Muscle layer of colon (tissue), 2 donors: ENCODE measurements at regions not wholly inside any gene's neighbourhood (a gene's known extent, or its start where the extent isn't known, plus 50 kb on each side); places are given as distances from the start of the nearest gene placed in this dataset.
"Not testable (repeated sequence)": the region's sequence is repeated elsewhere in the genome, so short reads cannot be mapped to it uniquely, and the experiment has no call there.

ENCODE experiments used
- H3K27ac ChIP-seq: one replicate; pipeline ENCODE4 v1.7.0; 2013; ENCODE audit warnings: low read depth, mild to moderate bottlenecking, low read length, moderate library complexity
- H3K27me3 ChIP-seq, 2 donors: one replicate each; pipeline ENCODE4 v1.7.0; 2013; ENCODE audit warnings: low read length in 2 of 2, mild to moderate bottlenecking in 2 of 2; ENCODE audit not compliant: insufficient read depth in 2 of 2, control insufficient read depth in 1 of 2
- H3K36me3 ChIP-seq: one replicate; pipeline ENCODE4 v1.7.0; 2013; ENCODE audit warnings: mild to moderate bottlenecking, low read length; ENCODE audit not compliant: insufficient read depth
- H3K4me1 ChIP-seq: one replicate; pipeline ENCODE4 v1.7.0; 2013; ENCODE audit warnings: mild to moderate bottlenecking, low read length; ENCODE audit not compliant: insufficient read depth
- H3K4me3 ChIP-seq, 2 donors: one replicate each; pipeline ENCODE4 v1.7.0; 2013; ENCODE audit warnings: low read length in 2 of 2, low read depth in 1 of 2, mild to moderate bottlenecking in 1 of 2, moderate library complexity in 1 of 2
- H3K9ac ChIP-seq: one replicate; pipeline ENCODE4 v1.7.0; 2013; ENCODE audit warnings: low read length
- H3K9me3 ChIP-seq: one replicate; pipeline ENCODE4 v1.7.0; 2013; ENCODE audit warnings: mild to moderate bottlenecking, low read length
- donor health status: abdominal sarcoma.
- donor health status: Adenocarcinoma of cecum.

DNA sequence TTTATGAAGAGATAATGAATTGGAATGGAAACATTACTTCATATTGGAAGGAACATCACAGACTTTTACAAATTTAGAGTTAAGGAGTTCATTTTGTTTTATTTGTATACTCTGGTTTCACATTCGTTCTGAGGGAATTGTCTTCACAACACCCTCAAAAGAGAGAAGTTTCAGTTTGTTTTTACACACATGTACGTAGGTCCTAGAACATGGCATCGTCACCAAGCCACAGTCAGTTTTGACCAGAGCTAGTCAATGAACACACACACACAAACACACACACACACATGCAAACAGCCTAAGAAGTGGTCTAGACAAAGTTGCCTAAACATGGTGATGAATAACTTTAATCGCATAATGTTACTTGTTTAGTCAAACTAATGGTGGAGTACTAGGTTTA lies 427.9 kb upstream of the BCHE start:
- no peaks in the 10 kb centered on the region for H3K27me3 ChIP-seq
- no peak overlapping the region for H3K9ac ChIP-seq
- no peaks in the 10 kb centered on the region for H3K4me1 ChIP-seq
- no peaks in the 10 kb centered on the region for H3K36me3 ChIP-seq
- no peak overlapping the region for H3K4me3 ChIP-seq
- H3K9me3 ChIP-seq = no peaks in the 10 kb centered on the region
- H3K27ac ChIP-seq = no peak overlapping the region

DNA sequence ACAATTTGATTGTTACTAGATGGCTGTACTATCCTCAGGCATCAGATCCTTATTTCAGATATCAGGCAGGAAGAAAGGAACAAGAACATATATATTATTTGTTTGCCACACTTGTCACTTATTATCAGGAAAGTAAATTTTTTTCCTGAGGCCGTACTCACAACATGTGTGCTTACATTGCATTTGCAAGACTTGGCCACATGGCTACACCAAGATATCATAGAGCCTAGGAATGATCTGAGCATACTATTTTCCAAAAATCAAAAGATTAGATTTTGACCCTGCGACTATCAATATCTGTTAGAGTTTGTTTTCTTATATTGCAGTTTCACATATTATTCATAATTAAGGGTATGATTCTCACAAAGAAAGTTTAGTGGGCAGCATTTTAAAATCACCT lies 426.2 kb upstream of the BCHE start:
- H3K27ac ChIP-seq = no peak overlapping the region
- H3K4me3 ChIP-seq = no peak overlapping the region
- H3K9ac ChIP-seq = no peak overlapping the region
- H3K27me3 ChIP-seq = no peaks in the 10 kb centered on the region
- H3K36me3 ChIP-seq = no peaks in the 10 kb centered on the region
- no peaks in the 10 kb centered on the region for H3K4me1 ChIP-seq
- H3K9me3 ChIP-seq = no peaks in the 10 kb centered on the region

DNA sequence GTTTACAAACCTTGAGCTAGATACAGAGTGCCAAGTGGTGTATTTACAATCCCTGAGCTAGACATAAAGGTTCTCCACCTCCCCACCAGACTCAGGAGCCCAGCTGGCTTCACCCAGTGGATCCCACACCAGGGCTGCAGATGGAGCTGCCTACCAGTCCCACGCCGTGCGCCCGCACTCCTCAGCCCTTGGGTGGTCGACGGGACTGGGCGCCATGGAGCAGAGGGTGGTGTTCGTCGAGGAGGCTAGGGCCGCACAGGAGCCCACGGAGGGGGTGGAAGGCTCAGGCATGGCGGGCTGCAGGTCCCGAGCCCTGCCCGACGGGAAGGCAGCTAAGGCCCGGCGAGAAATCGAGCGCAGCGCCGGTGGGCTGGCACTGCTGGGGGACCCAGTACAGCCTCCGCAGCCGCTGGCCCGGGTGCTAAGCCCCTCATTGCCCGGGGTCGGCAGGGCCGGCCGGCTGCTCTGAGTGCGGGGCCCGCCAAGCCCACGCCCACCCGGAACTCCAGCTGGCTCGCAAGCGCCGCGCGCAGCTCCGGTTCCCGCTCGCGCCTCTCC lies 421.1 kb upstream of the BCHE start:
- not testable (repeated sequence) for H3K27ac ChIP-seq, H3K36me3 ChIP-seq, H3K4me1 ChIP-seq, H3K4me3 ChIP-seq, H3K27me3 ChIP-seq, H3K9ac ChIP-seq, H3K9me3 ChIP-seq

DNA sequence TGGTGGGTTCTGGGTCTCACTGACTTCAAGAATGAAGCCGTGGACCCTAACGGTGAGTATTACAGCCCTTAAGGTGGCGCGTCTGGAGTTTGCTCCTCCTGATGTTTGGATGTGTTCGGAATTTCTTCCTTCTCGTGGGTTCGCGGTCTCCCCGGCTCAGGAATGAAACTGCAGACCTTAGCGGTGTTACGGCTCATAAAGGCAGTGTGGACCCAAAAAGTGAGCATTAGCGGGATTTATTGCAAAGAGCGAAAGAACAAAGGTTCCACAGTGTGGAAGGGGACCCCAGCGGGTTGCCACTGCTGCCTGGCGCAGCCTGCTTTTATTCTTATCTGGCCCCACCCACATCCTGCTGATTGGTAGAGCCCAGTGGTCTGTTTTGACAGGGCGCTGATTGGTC lies 420.5 kb upstream of the BCHE start:
- Histone ChIP-seq H3K9me3 (no peaks in the 10 kb centered on the region), H3K4me3 (no peak overlapping the region), H3K9ac (no peak overlapping the region), H3K4me1 (no peaks in the 10 kb centered on the region), H3K27ac (no peak overlapping the region), H3K36me3 (no peaks in the 10 kb centered on the region), H3K27me3 (no peaks in the 10 kb centered on the region)

DNA sequence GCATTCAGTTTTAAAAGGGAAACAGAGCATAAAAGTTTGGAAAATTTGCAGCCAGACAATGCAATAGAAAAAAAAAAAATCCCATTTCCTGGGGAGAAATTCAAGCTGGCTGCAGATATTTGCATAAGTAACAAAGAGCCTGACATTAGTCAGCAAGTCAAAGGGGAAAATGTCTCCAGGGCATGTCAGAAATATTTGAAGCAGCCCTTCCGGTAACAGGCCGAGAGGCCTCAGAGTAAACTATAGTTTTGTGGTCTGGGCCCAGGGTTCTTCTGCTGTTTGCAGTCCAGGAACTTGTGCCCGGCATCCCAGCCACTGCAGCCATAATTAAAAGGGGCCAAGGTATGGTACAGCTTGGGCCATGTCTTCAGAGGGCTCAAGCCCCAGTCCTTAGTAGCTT lies 411.6 kb upstream of the BCHE start:
- Histone ChIP-seq H3K36me3 (no peaks in the 10 kb centered on the region), H3K27me3 (no peaks in the 10 kb centered on the region), H3K4me3 (no peak overlapping the region), H3K9me3 (no peaks in the 10 kb centered on the region), H3K4me1 (no peaks in the 10 kb centered on the region), H3K9ac (no peak overlapping the region), H3K27ac (no peak overlapping the region)

DNA sequence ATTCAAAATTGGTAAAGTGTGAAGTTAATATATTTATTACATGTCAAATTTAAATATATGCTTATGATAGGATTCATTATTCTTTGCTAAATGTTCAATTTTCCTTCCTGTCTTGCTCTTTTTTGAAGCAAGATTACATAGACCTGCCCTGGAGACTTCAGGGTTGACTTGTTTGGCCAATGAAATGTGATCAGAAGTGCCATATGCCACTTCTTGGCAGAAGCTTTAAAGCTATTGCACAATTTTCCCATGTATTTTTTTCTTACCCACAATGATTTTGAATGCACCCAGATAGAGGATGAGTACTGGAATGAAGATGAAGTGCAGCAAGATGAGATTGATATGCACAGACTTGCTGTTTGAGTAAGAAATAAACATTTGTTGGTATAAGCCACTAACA lies 406.3 kb upstream of the BCHE start:
- no peak overlapping the region for H3K9ac ChIP-seq
- H3K36me3 ChIP-seq = no peaks in the 10 kb centered on the region
- no peaks in the 10 kb centered on the region for H3K9me3 ChIP-seq
- no peak overlapping the region for H3K27ac ChIP-seq
- no peaks in the 10 kb centered on the region for H3K27me3 ChIP-seq
- H3K4me3 ChIP-seq = no peak overlapping the region
- no peaks in the 10 kb centered on the region for H3K4me1 ChIP-seq

DNA sequence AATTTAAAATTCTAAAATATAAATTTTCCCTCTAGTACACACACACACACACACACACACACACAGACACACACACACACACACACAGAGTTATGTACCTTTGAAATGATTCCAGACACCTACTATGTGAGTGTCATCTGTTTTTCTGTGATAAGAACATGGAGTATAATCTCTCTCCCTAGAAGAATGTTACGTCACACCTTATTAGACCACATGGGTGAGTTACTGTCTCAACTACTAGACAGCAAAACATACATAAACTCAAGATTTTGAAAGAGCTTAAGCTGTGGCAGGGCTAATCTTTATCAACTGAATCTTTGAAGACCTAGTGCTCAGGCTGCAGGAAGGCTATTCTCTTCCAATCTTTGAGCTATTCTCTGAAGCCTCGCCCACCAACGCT lies 385.9 kb upstream of the BCHE start:
- H3K36me3 ChIP-seq = no peaks in the 10 kb centered on the region
- H3K4me3 ChIP-seq = no peak overlapping the region
- H3K9ac ChIP-seq = no peak overlapping the region
- H3K27me3 ChIP-seq = no peaks in the 10 kb centered on the region
- H3K27ac ChIP-seq = no peak overlapping the region
- H3K9me3 ChIP-seq = no peaks in the 10 kb centered on the region
- no peaks in the 10 kb centered on the region for H3K4me1 ChIP-seq

DNA sequence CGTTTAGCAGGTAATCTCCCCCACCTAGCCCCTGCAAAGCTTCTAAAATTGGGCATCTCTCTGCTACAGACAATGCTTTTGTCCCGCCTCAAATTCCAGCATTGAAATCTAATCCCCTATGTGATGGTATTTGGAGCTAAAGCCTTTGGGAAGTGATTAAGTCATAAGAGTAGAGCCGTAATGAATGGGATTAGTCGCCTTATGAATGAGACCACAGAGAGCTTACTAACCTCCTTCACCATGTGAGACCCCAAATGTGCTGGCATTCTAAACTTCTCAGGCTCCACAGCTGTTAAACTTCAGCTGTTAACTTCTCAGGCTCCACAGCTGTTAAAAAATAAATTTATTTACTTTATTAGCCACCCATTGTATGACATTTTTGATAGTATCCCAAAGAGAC lies 374.2 kb upstream of the BCHE start:
- Histone ChIP-seq H3K9me3 (no peaks in the 10 kb centered on the region), H3K4me1 (no peaks in the 10 kb centered on the region)

DNA sequence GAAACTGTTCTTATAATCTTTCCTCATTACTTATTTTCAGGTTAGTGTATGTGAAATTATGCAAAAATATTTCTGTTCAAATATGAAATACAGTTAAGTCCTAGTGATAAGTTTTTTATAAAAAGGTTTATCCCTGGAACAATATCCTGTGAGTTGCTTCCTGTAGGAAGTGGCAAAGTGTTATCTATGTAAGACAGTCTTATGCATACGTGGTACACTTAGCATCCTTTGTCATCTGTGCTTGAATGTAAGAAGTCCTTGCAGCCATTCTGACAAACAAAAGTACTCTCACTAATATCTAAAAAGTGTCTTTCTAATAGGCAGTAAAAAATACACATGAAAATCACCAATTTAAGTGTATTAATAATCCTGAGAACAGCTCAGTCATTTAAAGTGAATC lies 372.5 kb upstream of the BCHE start:
- Histone ChIP-seq H3K4me3 (no peak overlapping the region), H3K27ac (no peak overlapping the region), H3K36me3 (no peaks in the 10 kb centered on the region), H3K4me1 (no peaks in the 10 kb centered on the region), H3K9me3 (no peaks in the 10 kb centered on the region), H3K9ac (no peak overlapping the region), H3K27me3 (no peaks in the 10 kb centered on the region)

More for the DNA sequence above, 374.2 kb upstream of the BCHE start:
- no peak overlapping the region for H3K27ac ChIP-seq
- H3K9ac ChIP-seq = no peak overlapping the region
- no peaks in the 10 kb centered on the region for H3K36me3 ChIP-seq
- H3K4me3 ChIP-seq = no peak overlapping the region
- H3K27me3 ChIP-seq = no peaks in the 10 kb centered on the region

DNA sequence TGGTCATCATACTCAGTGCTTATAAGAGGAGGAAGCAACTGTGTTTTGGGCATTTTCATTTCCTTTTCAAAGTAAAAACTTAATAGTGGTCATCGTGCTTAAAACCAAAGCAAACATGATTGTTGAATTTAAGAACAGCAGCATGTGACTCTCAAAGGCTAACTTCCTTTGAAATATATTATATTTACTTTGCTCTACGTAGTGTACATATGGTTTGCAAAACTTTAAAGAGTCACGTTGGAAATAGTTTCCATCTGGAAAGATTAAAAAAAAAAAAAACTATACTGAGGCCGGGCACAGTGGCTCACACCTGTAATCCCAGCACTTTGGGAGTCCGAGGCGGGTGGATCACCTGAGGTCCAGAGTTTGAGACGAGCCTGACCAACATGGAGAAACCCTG lies 367.9 kb upstream of the BCHE start:
- Histone ChIP-seq H3K4me3 (no peak overlapping the region), H3K4me1 (no peaks in the 10 kb centered on the region), H3K27ac (no peak overlapping the region), H3K9ac (no peak overlapping the region), H3K9me3 (no peaks in the 10 kb centered on the region), H3K27me3 (no peaks in the 10 kb centered on the region), H3K36me3 (no peaks in the 10 kb centered on the region)

DNA sequence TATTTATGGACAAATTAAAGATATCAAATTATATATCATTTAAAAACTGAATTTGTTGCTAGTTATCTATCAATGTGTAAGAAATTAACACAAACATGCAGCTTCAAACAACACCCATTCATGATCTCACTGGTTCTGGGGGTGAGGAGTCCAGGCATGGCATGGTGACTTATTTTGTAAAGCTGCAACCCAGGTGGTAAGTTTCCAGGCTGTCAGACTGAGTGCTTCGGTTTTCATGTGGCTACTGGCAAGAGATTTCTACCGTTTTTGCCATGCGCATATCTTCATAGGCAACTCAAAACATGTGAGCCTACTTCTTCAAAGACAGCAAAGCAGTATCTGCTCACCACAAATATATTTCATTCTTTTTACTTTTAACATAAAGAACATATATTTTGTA lies 364.3 kb upstream of the BCHE start:
- no peak overlapping the region for H3K4me3 ChIP-seq
- no peaks in the 10 kb centered on the region for H3K27me3 ChIP-seq
- no peaks in the 10 kb centered on the region for H3K4me1 ChIP-seq
- no peak overlapping the region for H3K27ac ChIP-seq
- no peaks in the 10 kb centered on the region for H3K9me3 ChIP-seq
- no peak overlapping the region for H3K9ac ChIP-seq
- no peaks in the 10 kb centered on the region for H3K36me3 ChIP-seq

DNA sequence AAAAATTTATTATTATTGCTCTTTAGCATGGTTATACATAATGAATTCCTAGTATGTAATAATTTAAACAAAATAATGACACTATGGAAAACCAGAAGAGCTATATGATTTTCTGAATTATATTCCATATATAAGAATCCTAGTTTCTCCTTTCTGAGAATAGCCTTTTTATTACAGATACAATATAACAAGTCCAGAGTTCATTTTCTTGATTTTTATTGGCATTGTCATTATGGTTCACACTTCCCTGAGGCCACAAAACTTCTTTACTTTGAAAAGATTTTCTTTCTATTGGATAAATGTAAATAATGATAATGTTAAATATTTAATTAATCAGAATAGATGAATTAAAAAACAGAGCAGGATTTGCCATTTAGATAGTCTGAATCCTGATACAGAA lies 362.3 kb upstream of the BCHE start:
- H3K27ac ChIP-seq = no peak overlapping the region
- H3K9ac ChIP-seq = no peak overlapping the region
- no peak overlapping the region for H3K4me3 ChIP-seq
- H3K9me3 ChIP-seq = no peaks in the 10 kb centered on the region
- no peaks in the 10 kb centered on the region for H3K4me1 ChIP-seq
- H3K27me3 ChIP-seq = no peaks in the 10 kb centered on the region
- H3K36me3 ChIP-seq = no peaks in the 10 kb centered on the region
